NCI-H446 (cell line): ENCODE measurements at regions not wholly inside any gene's neighbourhood (a gene's known extent, or its start where the extent isn't known, plus 50 kb on each side); places are given as distances from the start of the nearest gene placed in this dataset.

ENCODE experiments used
- DNase-seq, 2 experiments: peaks; one replicate each; lab custom pipeline; 2025; lab: John Stamatoyannopoulos, UW

GRCh38 chr12:66044731-66045130 lies 85.8 kb downstream of the LLPH start:
- no peak for DNase-seq

GRCh38 chr12:66043035-66043434 lies 87.5 kb downstream of the LLPH start:
- DNase-seq, result no peak

- DNase-seq, result no peak
Measured at GRCh38 chr12:66041651-66042363, 88.7 kb downstream of the LLPH start.

GRCh38 chr12:66036317-66036716 lies 94.2 kb downstream of the LLPH start:
- peak; percentile 19 to 59 for DNase-seq

- peak in 1 of 2 experiments; percentile 50 for DNase-seq
Measured at GRCh38 chr12:66035288-66035966, 95.1 kb downstream of the LLPH start.

GRCh38 chr12:66033151-66033550 lies 97.4 kb downstream of the LLPH start:
- DNase-seq, result no peak

- no peak for DNase-seq
Measured at GRCh38 chr12:66032739-66033138, 97.8 kb downstream of the LLPH start.

GRCh38 chr12:66030217-66030781 lies 100.3 kb downstream of the LLPH start:
- DNase-seq, result no peak

GRCh38 chr12:66028390-66028789 lies 102.2 kb downstream of the LLPH start:
- no peak for DNase-seq

GRCh38 chr12:66025477-66025876 lies 105.1 kb downstream of the LLPH start:
- no peak for DNase-seq

- no peak for DNase-seq
Measured at GRCh38 chr12:66024949-66025348, 105.6 kb downstream of the LLPH start.

- DNase-seq, result no peak
Measured at GRCh38 chr12:66020481-66020880, 110.1 kb downstream of the LLPH start.

- no peak for DNase-seq
Measured at GRCh38 chr12:66017736-66018135, 112.8 kb downstream of the LLPH start.
